CD8-positive, alpha-beta memory T cell (primary cell): ENCODE measurements at regions not wholly inside any gene's neighbourhood (a gene's known extent, or its start where the extent isn't known, plus 50 kb on each side); places are given as distances from the start of the nearest gene placed in this dataset.
"Not testable (repeated sequence)": the region's sequence is repeated elsewhere in the genome, so short reads cannot be mapped to it uniquely, and the experiment has no call there.

ENCODE experiments used
- CTCF ChIA-PET: fragments of 350-600 bp; sonication (Branson Sonifier 250); formaldehyde crosslinking; loops from one replicate; lab custom pipeline; 2021; ENCODE audit warnings: antibody characterized with exemption; lab: Charles Lee
- POLR2A ChIA-PET: fragments of 350-600 bp; sonication (Branson Sonifier 250); formaldehyde crosslinking; loops from one replicate; lab custom pipeline; 2021; ENCODE audit warnings: antibody characterized with exemption; lab: Charles Lee
- DNase-seq, 5 donors: peaks; one replicate each; pipeline versions ENCODE4 v3.0.0 to v3.0.0-alpha.2; 2020 to 2022; ENCODE audit warnings: mixed read lengths in 1 of 5
- H3K27ac ChIP-seq: one replicate; pipeline ENCODE4 v1.7.0; 2013; ENCODE audit warnings: low read depth, mild to moderate bottlenecking, low read length, moderate library complexity
- H3K27me3 ChIP-seq: 2 replicates; pipeline ENCODE4 v1.7.0; 2013; ENCODE audit warnings: low read length, mild to moderate bottlenecking; ENCODE audit not compliant: insufficient read depth, poor library complexity, severe bottlenecking
- H3K36me3 ChIP-seq: 2 replicates; pipeline ENCODE4 v1.7.0; 2013; ENCODE audit warnings: mild to moderate bottlenecking, low read length, moderate library complexity; ENCODE audit not compliant: insufficient read depth
- H3K4me1 ChIP-seq: 2 replicates; pipeline ENCODE4 v1.7.0; 2013; ENCODE audit warnings: mild to moderate bottlenecking, low read length, moderate library complexity; ENCODE audit not compliant: insufficient read depth
- H3K4me3 ChIP-seq: 2 replicates; pipeline ENCODE4 v1.7.0; 2013; ENCODE audit warnings: mild to moderate bottlenecking, low read length
- H3K9me3 ChIP-seq: 2 replicates; pipeline ENCODE4 v1.7.0; 2013; ENCODE audit warnings: mild to moderate bottlenecking, low read length
- H3K27ac Mint-ChIP-seq, 8 donors: one replicate each; pipeline ENCODE4 v1.8.0; 2020 to 2021; ENCODE audit warnings: mixed read lengths in 8 of 8, mild to moderate bottlenecking in 6 of 8, inconsistent platforms in 3 of 8, moderate library complexity in 3 of 8
- H3K27me3 Mint-ChIP-seq, 2 donors: one replicate each; pipeline ENCODE4 v1.8.0; 2020 to 2021; ENCODE audit warnings: mixed read lengths in 2 of 2, mild to moderate bottlenecking in 1 of 2, moderate library complexity in 1 of 2
- H3K36me3 Mint-ChIP-seq, 3 donors: one replicate each; pipeline ENCODE4 v1.8.0; 2020 to 2021; ENCODE audit warnings: mixed read lengths in 3 of 3, inconsistent platforms in 1 of 3, mild to moderate bottlenecking in 1 of 3
- H3K4me1 Mint-ChIP-seq, 3 donors: one replicate each; pipeline ENCODE4 v1.8.0; 2020 to 2021; ENCODE audit warnings: mixed read lengths in 3 of 3, inconsistent platforms in 1 of 3, mild to moderate bottlenecking in 1 of 3
- H3K4me3 Mint-ChIP-seq, 7 donors: one replicate each; pipeline ENCODE4 v1.8.0; 2020 to 2021; ENCODE audit warnings: mixed read lengths in 7 of 7, mild to moderate bottlenecking in 6 of 7, moderate library complexity in 4 of 7, inconsistent platforms in 2 of 7
- H3K9me3 Mint-ChIP-seq, 5 donors: one replicate each; pipeline ENCODE4 v1.8.0; 2020 to 2022; ENCODE audit warnings: mixed read lengths in 5 of 5, mild to moderate bottlenecking in 3 of 5, moderate library complexity in 2 of 5, inconsistent platforms in 1 of 5

GRCh38 chrX:63285375-63285774 is 65.8 kb downstream of the SPIN4 start:
- CTCF ChIA-PET: no interaction called here
- Mint-ChIP-seq H3K27ac (no peak overlapping the region), H3K9me3 (peaks cover 0 to 26% (median 4%) of the 10 kb centered on the region in 5 donors), H3K36me3 (no peaks in the 10 kb centered on the region), H3K4me1 (no peaks in the 10 kb centered on the region), H3K27me3 (peaks cover 0 to 2% of the 10 kb centered on the region in 2 donors), H3K4me3 (no peak overlapping the region)
- Histone ChIP-seq H3K9me3 (no peaks in the 10 kb centered on the region), H3K36me3 (no peaks in the 10 kb centered on the region), H3K27ac (no peak overlapping the region), H3K4me1 (no peaks in the 10 kb centered on the region), H3K4me3 (no peak overlapping the region), H3K27me3 (no peaks in the 10 kb centered on the region)
- no peak for DNase-seq
- POLR2A ChIA-PET: no interaction called here

DNA sequence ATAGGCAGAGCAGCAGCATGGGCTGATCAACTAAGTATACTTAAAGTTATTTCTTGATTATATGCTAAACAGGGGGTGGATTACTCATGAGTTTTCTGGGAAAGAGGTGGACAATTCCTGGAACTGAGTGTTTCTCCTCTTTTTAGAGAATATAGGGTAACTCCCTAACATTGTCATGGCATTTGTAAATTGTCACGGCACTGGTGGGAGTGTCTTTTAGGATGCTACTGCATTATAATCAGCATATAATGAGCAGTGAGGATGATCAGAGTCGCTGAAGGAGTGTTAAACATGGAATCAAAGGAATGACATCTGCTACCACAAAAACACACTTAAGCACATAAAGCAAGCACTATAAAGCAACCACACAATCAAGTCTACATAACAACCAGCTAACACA is 66.5 kb downstream of the SPIN4 start:
- Mint-ChIP-seq H3K27ac (no peak overlapping the region), H3K4me1 (no peaks in the 10 kb centered on the region), H3K27me3 (peaks cover 0 to 2% of the 10 kb centered on the region in 2 donors), H3K36me3 (no peaks in the 10 kb centered on the region), H3K9me3 (peaks cover 0 to 20% (median 4%) of the 10 kb centered on the region in 5 donors), H3K4me3 (no peak overlapping the region)
- Histone ChIP-seq H3K4me1 (no peaks in the 10 kb centered on the region), H3K4me3 (no peak overlapping the region), H3K27ac (no peak overlapping the region), H3K36me3 (no peaks in the 10 kb centered on the region), H3K9me3 (no peaks in the 10 kb centered on the region), H3K27me3 (no peaks in the 10 kb centered on the region)
- CTCF ChIA-PET: no interaction called here
- POLR2A ChIA-PET: no interaction called here
- DNase-seq: no peak

DNA sequence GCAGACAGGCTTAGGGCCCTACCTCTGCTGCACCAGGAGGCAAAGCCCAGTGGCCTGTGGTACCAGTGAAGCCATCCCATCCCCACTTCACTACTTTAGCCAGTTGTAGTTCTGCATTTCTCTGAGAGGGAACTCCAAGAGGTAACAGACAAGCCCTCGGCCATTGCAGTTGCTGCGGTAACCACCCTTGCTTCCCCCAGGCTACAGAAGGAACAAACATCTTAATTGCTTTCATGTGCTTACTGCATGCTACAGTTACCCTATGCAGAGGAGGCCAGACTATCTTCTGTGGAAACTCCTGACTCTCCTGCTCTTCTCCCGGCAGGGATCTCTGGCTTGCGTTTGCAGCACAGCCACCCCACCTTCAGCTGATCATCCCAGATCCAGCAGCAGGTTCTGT is 67.8 kb downstream of the SPIN4 start:
- Mint-ChIP-seq H3K4me3 (no peak overlapping the region), H3K27ac (no peak overlapping the region), H3K9me3 (peaks cover 0 to 16% (median 4%) of the 10 kb centered on the region in 5 donors), H3K4me1 (no peaks in the 10 kb centered on the region), H3K36me3 (no peaks in the 10 kb centered on the region), H3K27me3 (peaks cover 0 to 2% of the 10 kb centered on the region in 2 donors)
- ChIA-PET POLR2A (no interaction called here), CTCF (no interaction called here)
- DNase-seq: no peak
- H3K4me1 ChIP-seq: no peaks in the 10 kb centered on the region
- H3K27ac ChIP-seq: no peak overlapping the region
- H3K27me3 ChIP-seq: no peaks in the 10 kb centered on the region
- no peaks in the 10 kb centered on the region for H3K9me3 ChIP-seq
- H3K36me3 ChIP-seq: no peaks in the 10 kb centered on the region
- H3K4me3 ChIP-seq: no peak overlapping the region

DNA sequence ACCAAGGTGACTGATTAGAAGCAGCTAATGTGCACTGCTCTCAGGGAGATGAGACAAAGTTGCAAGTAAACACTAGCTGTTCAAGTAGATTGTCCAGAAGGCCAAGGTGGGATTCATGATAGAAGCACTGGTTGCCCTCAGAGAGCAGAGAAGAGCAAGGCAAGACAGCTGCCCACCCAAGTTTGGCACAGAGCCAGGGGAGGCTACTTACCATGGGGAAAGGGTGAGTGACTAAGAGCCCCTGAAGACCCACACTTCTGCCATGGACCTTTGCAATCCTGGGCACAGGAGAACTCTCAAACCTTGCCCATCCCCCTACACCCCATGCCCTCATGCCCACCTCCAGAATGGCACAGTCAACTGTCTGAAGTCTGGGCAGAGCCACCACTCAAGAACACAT is 68.3 kb downstream of the SPIN4 start:
- DNase-seq: no peak
- ChIA-PET POLR2A (no interaction called here), CTCF (no interaction called here)
- H3K4me1 Mint-ChIP-seq: no peaks in the 10 kb centered on the region
- no peak overlapping the region for H3K4me3 Mint-ChIP-seq
- Histone ChIP-seq H3K9me3 (no peaks in the 10 kb centered on the region), H3K36me3 (no peaks in the 10 kb centered on the region), H3K4me3 (no peak overlapping the region), H3K27me3 (no peaks in the 10 kb centered on the region), H3K27ac (no peak overlapping the region), H3K4me1 (no peaks in the 10 kb centered on the region)
- no peak overlapping the region for H3K27ac Mint-ChIP-seq
- peaks cover 0 to 2% of the 10 kb centered on the region in 2 donors for H3K27me3 Mint-ChIP-seq
- peaks cover 0 to 14% (median 4%) of the 10 kb centered on the region in 5 donors for H3K9me3 Mint-ChIP-seq
- H3K36me3 Mint-ChIP-seq: no peaks in the 10 kb centered on the region

DNA sequence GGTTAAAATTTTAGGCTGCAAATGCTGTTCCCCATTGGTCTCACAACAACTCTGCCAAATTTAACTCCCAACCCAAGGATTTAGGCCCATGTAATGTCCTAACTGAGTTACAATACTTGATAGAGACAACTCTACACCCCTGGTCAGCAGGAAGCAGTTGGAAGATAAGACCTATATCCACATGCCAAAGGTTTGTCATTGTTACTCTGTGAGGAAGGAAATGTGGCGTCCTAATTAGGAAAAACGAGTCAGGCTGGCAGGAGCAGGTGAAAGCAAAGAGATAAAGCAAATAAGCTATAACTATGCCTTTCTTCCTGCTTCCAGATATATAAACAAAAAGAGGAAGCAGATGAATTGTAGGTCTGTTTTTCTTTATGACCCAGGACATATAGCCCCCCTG is 69.1 kb downstream of the SPIN4 start:
- POLR2A ChIA-PET: no interaction called here
- Histone ChIP-seq H3K4me1 (no peaks in the 10 kb centered on the region), H3K27ac (no peak overlapping the region), H3K27me3 (no peaks in the 10 kb centered on the region), H3K4me3 (no peak overlapping the region), H3K9me3 (no peaks in the 10 kb centered on the region), H3K36me3 (no peaks in the 10 kb centered on the region)
- CTCF ChIA-PET: no interaction called here
- Mint-ChIP-seq H3K9me3 (peaks cover 0 to 11% (median 4%) of the 10 kb centered on the region in 5 donors), H3K27ac (no peak overlapping the region), H3K4me1 (no peaks in the 10 kb centered on the region), H3K36me3 (no peaks in the 10 kb centered on the region), H3K4me3 (no peak overlapping the region), H3K27me3 (no peaks in the 10 kb centered on the region)
- no peak for DNase-seq

DNA sequence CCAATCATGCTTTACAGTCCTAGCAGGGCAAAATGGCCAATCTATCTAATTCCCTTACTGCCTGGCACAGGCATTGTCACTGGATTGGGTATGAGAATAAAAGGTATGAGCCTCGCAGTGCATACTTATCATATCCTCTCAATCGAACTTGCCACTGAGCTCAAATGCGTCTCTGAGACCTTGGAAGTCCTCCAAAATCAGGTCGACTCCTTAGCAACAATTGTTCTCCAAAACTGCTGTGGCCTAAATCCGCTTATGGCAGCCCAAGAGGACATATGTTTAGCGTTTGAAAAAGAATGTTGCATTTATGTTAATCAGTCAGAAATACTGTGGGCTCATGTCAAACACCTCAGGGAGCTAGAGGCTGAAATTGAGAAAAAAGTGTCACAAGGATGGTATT is 69.7 kb downstream of the SPIN4 start:
- Histone ChIP-seq H3K27me3 (no peaks in the 10 kb centered on the region), H3K4me1 (no peaks in the 10 kb centered on the region), H3K36me3 (no peaks in the 10 kb centered on the region), H3K9me3 (no peaks in the 10 kb centered on the region), H3K4me3 (no peak overlapping the region), H3K27ac (no peak overlapping the region)
- CTCF ChIA-PET: no interaction called here
- H3K4me3 Mint-ChIP-seq: no peak overlapping the region
- peaks cover 0 to 8% (median 1%) of the 10 kb centered on the region in 5 donors for H3K9me3 Mint-ChIP-seq
- H3K27me3 Mint-ChIP-seq: no peaks in the 10 kb centered on the region
- H3K36me3 Mint-ChIP-seq: no peaks in the 10 kb centered on the region
- H3K27ac Mint-ChIP-seq: no peak overlapping the region
- DNase-seq: no peak
- POLR2A ChIA-PET: no interaction called here
- no peaks in the 10 kb centered on the region for H3K4me1 Mint-ChIP-seq

DNA sequence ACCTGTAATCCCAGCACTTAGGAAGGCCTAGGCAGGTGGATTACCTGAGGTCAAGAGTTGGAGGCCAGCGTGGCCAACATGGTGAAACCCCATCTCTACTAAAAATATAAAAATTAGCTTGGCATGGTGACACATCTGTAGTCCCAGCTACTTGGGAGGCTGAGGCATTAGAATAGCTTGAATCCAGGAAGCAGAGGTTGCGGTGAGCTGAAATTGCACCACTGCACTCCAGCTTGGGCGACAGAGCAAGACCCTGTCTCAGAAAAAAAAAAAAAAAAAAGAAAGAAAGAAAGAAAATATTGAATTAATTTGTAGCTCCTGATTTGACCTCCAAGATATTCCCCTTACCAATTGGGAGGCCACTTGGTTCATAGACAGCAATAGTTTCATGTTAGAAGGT is 73.7 kb downstream of the SPIN4 start:
- H3K27ac Mint-ChIP-seq, H3K4me3 Mint-ChIP-seq, H3K4me1 ChIP-seq, DNase-seq, CTCF ChIA-PET, H3K36me3 Mint-ChIP-seq, H3K9me3 Mint-ChIP-seq, H3K9me3 ChIP-seq, H3K36me3 ChIP-seq, POLR2A ChIA-PET, H3K27me3 Mint-ChIP-seq, H3K27ac ChIP-seq, H3K4me3 ChIP-seq, H3K4me1 Mint-ChIP-seq, H3K27me3 ChIP-seq: not testable (repeated sequence)

- Histone ChIP-seq H3K27me3 (no peaks in the 10 kb centered on the region), H3K9me3 (no peaks in the 10 kb centered on the region), H3K4me3 (no peak overlapping the region), H3K27ac (no peak overlapping the region), H3K4me1 (no peaks in the 10 kb centered on the region), H3K36me3 (no peaks in the 10 kb centered on the region)
- no peak for DNase-seq
- no peaks in the 10 kb centered on the region for H3K4me1 Mint-ChIP-seq
- H3K27me3 Mint-ChIP-seq: peaks cover 0 to 2% of the 10 kb centered on the region in 2 donors
- ChIA-PET CTCF (no interaction called here), POLR2A (no interaction called here)
- H3K27ac Mint-ChIP-seq: no peak overlapping the region
- no peaks in the 10 kb centered on the region for H3K36me3 Mint-ChIP-seq
- no peak overlapping the region for H3K4me3 Mint-ChIP-seq
- no peaks in the 10 kb centered on the region for H3K9me3 Mint-ChIP-seq
Observed at GRCh38 chrX:63275127-63275526, 76.0 kb downstream of the SPIN4 start.

GRCh38 chrX:63270873-63271272 is 80.3 kb downstream of the SPIN4 start:
- Mint-ChIP-seq H3K27ac (no peak overlapping the region), H3K9me3 (no peaks in the 10 kb centered on the region), H3K36me3 (no peaks in the 10 kb centered on the region), H3K4me1 (no peaks in the 10 kb centered on the region), H3K27me3 (peaks cover 0 to 2% of the 10 kb centered on the region in 2 donors), H3K4me3 (no peak overlapping the region)
- CTCF ChIA-PET: no interaction called here
- Histone ChIP-seq H3K9me3 (no peaks in the 10 kb centered on the region), H3K4me3 (no peak overlapping the region), H3K4me1 (no peaks in the 10 kb centered on the region), H3K27me3 (no peaks in the 10 kb centered on the region), H3K27ac (no peak overlapping the region), H3K36me3 (no peaks in the 10 kb centered on the region)
- POLR2A ChIA-PET: no interaction called here
- no peak for DNase-seq
